Endodermal cell (in vitro differentiated cells): ENCODE measurements at regions not wholly inside any gene's neighbourhood (a gene's known extent, or its start where the extent isn't known, plus 50 kb on each side); places are given as distances from the start of the nearest gene placed in this dataset.
"Not testable (repeated sequence)": the region's sequence is repeated elsewhere in the genome, so short reads cannot be mapped to it uniquely, and the experiment has no call there.

Experiments used
- DNase-seq: peaks from one replicate; pipeline ENCODE4 v3.0.0-alpha.2; 2017
- H3K27ac ChIP-seq: 2 replicates; pipeline ENCODE4 v1.5.1; 2013; ENCODE audit warnings: mild to moderate bottlenecking, low read depth, low read length, moderate library complexity
- H3K27me3 ChIP-seq: 2 replicates; pipeline ENCODE4 v1.6.1; 2013; ENCODE audit warnings: mild to moderate bottlenecking, low read length, moderate library complexity; ENCODE audit not compliant: insufficient read depth, control insufficient read depth, poor library complexity, severe bottlenecking
- H3K36me3 ChIP-seq: 2 replicates; pipeline ENCODE4 v1.7.0; 2013; ENCODE audit warnings: mild to moderate bottlenecking, low read length, moderate library complexity; ENCODE audit not compliant: control insufficient read depth, insufficient read depth
- H3K4me1 ChIP-seq: one replicate; pipeline ENCODE4 v1.7.0; 2013; ENCODE audit warnings: low read length; ENCODE audit not compliant: control insufficient read depth, insufficient read depth
- H3K4me3 ChIP-seq: 2 replicates; pipeline ENCODE4 v1.5.1; 2013; ENCODE audit warnings: mild to moderate bottlenecking, low read length, moderate library complexity
- H3K9ac ChIP-seq: 2 replicates; pipeline ENCODE4 v1.6.1; 2013; ENCODE audit warnings: mild to moderate bottlenecking, low read length, moderate library complexity; ENCODE audit not compliant: poor library complexity, severe bottlenecking; ENCODE audit errors: extremely low read depth
- H3K9me3 ChIP-seq: 2 replicates; pipeline ENCODE4 v1.6.1; 2013; ENCODE audit warnings: mild to moderate bottlenecking, low read length, moderate library complexity; ENCODE audit not compliant: control insufficient read depth
- H3K27ac Mint-ChIP-seq: 2 replicates; pipeline ENCODE4 v1.8.0; 2020; ENCODE audit warnings: mixed read lengths
- H3K27me3 Mint-ChIP-seq: 2 replicates; pipeline ENCODE4 v1.8.0; 2021; ENCODE audit warnings: mild to moderate bottlenecking, mixed read lengths; ENCODE audit not compliant: insufficient read depth
- H3K36me3 Mint-ChIP-seq: 2 replicates; pipeline ENCODE4 v1.8.0; 2020; ENCODE audit warnings: low read depth, mixed read lengths
- H3K4me1 Mint-ChIP-seq: 2 replicates; pipeline ENCODE4 v1.8.0; 2020; ENCODE audit warnings: mixed read lengths
- H3K4me3 Mint-ChIP-seq: 2 replicates; pipeline ENCODE4 v1.8.0; 2020; ENCODE audit warnings: mild to moderate bottlenecking, moderate library complexity, mixed read lengths
- H3K9me3 Mint-ChIP-seq: 2 replicates; pipeline ENCODE4 v1.8.0; 2020; ENCODE audit warnings: mild to moderate bottlenecking, mixed read lengths
- CTCF ChIP-seq: fragments of 200-600 bp; sonication (generic); conservative IDR thresholded peaks from 2 replicates; pipeline ENCODE4 v1.5.0; 2021; ENCODE audit warnings: antibody characterized with exemption, mild to moderate bottlenecking
- WGBS, 2 experiments: methylation state at CpG; one replicate each; pipeline versions ENCODE4 v1.1.5 to v1.1.7; 2013; ENCODE audit warnings: missing lambda C conversion rate in 2 of 2, mixed read lengths in 1 of 2; ENCODE audit not compliant: insufficient coverage in 1 of 2, insufficient read length in 1 of 2; 5-methylcytosine and 5-hydroxymethylcytosine counted together

GRCh38 chrX:128000033-128000432 is 52.2 kb downstream of the ACTRT1 start:
- H3K4me1 ChIP-seq, DNase-seq, H3K36me3 Mint-ChIP-seq, H3K36me3 ChIP-seq, H3K4me3 ChIP-seq, H3K27ac ChIP-seq, H3K4me3 Mint-ChIP-seq, H3K27me3 ChIP-seq, H3K9me3 ChIP-seq, H3K9ac ChIP-seq, H3K4me1 Mint-ChIP-seq, H3K27me3 Mint-ChIP-seq, H3K27ac Mint-ChIP-seq: not testable (repeated sequence)
- H3K9me3 Mint-ChIP-seq: peaks cover 51% of the 10 kb centered on the region
- 100% methylated on average over 3 of the region's 6 CpGs; no CpG with 5 or more reads in 1 of the 2 experiments for WGBS, 2 experiments

- H3K4me3 ChIP-seq: no peak overlapping the region
- WGBS, 2 experiments: no CpG with 5 or more reads among the region's 1 CpG
- Mint-ChIP-seq H3K27ac (no peak overlapping the region), H3K27me3 (no peaks in the 10 kb centered on the region), H3K4me3 (no peak overlapping the region), H3K4me1 (no peaks in the 10 kb centered on the region), H3K9me3 (peaks cover 63% of the 10 kb centered on the region), H3K36me3 (peaks cover 6% of the 10 kb centered on the region)
- H3K9me3 ChIP-seq: peaks cover 19% of the 10 kb centered on the region
- no peaks in the 10 kb centered on the region for H3K27me3 ChIP-seq
- TF ChIP-seq CTCF: no peak
- H3K4me1 ChIP-seq: no peaks in the 10 kb centered on the region
- no peaks in the 10 kb centered on the region for H3K36me3 ChIP-seq
- no peak overlapping the region for H3K27ac ChIP-seq
- DNase-seq: no peak
- no peak overlapping the region for H3K9ac ChIP-seq
Observed at GRCh38 chrX:127963696-127964095, 88.5 kb downstream of the ACTRT1 start.

GRCh38 chrX:127947450-127947849 is 104.8 kb downstream of the ACTRT1 start:
- DNase-seq: no peak
- H3K27ac ChIP-seq: no peak overlapping the region
- no peaks in the 10 kb centered on the region for H3K27me3 ChIP-seq
- Mint-ChIP-seq H3K27ac (no peak overlapping the region), H3K36me3 (no peaks in the 10 kb centered on the region), H3K4me3 (no peak overlapping the region), H3K27me3 (no peaks in the 10 kb centered on the region), H3K9me3 (peaks cover 27% of the 10 kb centered on the region), H3K4me1 (peaks cover 16% of the 10 kb centered on the region)
- TF ChIP-seq CTCF: no peak
- H3K36me3 ChIP-seq: no peaks in the 10 kb centered on the region
- H3K4me1 ChIP-seq: no peaks in the 10 kb centered on the region
- H3K9me3 ChIP-seq: no peaks in the 10 kb centered on the region
- no peak overlapping the region for H3K9ac ChIP-seq
- H3K4me3 ChIP-seq: no peak overlapping the region
- 69% methylated on average over 1 of the region's 2 CpGs; no CpG with 5 or more reads in 1 of the 2 experiments for WGBS, 2 experiments

- H3K4me3 ChIP-seq: no peak overlapping the region
- TF ChIP-seq CTCF: no peak
- Mint-ChIP-seq H3K27me3 (no peaks in the 10 kb centered on the region), H3K36me3 (peaks cover 2% of the 10 kb centered on the region), H3K4me3 (no peak overlapping the region), H3K9me3 (peaks cover 40% of the 10 kb centered on the region), H3K27ac (no peak overlapping the region), H3K4me1 (peaks cover 17% of the 10 kb centered on the region)
- peak; percentile 44 for DNase-seq
- no peak overlapping the region for H3K27ac ChIP-seq
- WGBS, 2 experiments: no CpG with 5 or more reads among the region's 1 CpG
- H3K36me3 ChIP-seq: no peaks in the 10 kb centered on the region
- no peak overlapping the region for H3K9ac ChIP-seq
- H3K9me3 ChIP-seq: peaks cover 22% of the 10 kb centered on the region
- H3K4me1 ChIP-seq: no peaks in the 10 kb centered on the region
- H3K27me3 ChIP-seq: no peaks in the 10 kb centered on the region
Observed at GRCh38 chrX:127943571-127943970, 108.6 kb downstream of the ACTRT1 start.
